ENCODE measurements at regions not wholly inside any gene's neighbourhood (a gene's known extent, or its start where the extent isn't known, plus 50 kb on each side); places are given as distances from the start of the nearest gene placed in this dataset.
"Not testable (repeated sequence)": the region's sequence is repeated elsewhere in the genome, so short reads cannot be mapped to it uniquely, and the experiment has no call there.

GRCh38 chr15:66974131-66974530 lies 91.3 kb upstream of the SMAD3 start:
- not testable (repeated sequence) for TF ChIP-seq NEUROD1 (IDR thresholded peaks at IDR 0.05; ENCODE audit: borderline replicate concordance, low read depth, low read length, partially characterized antibody); ZBTB49 (CRISPR knock-in tag; IDR thresholded peaks at IDR 0.05; ENCODE audit: borderline replicate concordance); FOXM1 (IDR thresholded peaks at IDR 0.05; ENCODE audit: low read depth); FOXM1 (CRISPR knock-in tag; IDR thresholded peaks at IDR 0.05; ENCODE audit: low read depth); MXI1 (IDR thresholded peaks at IDR 0.05; ENCODE audit: low read depth, low read length); MLX (CRISPR knock-in tag; conservative IDR thresholded peaks at IDR 0.05); NFYB (IDR thresholded peaks at IDR 0.05; ENCODE audit: extremely low read depth, insufficient read length); EZH2 (IDR thresholded peaks at IDR 0.05; ENCODE audit: borderline replicate concordance, low read depth, low read length); SMAD3 (CRISPR knock-in tag; conservative IDR thresholded peaks at IDR 0.05); ATF2 (CRISPR knock-in tag; IDR thresholded peaks at IDR 0.05); YBX1 (IDR thresholded peaks at IDR 0.05); NFIC (IDR thresholded peaks at IDR 0.05); ELK3 (CRISPR knock-in tag; IDR thresholded peaks at IDR 0.05)
- TF ChIP-seq, protein P1, sequence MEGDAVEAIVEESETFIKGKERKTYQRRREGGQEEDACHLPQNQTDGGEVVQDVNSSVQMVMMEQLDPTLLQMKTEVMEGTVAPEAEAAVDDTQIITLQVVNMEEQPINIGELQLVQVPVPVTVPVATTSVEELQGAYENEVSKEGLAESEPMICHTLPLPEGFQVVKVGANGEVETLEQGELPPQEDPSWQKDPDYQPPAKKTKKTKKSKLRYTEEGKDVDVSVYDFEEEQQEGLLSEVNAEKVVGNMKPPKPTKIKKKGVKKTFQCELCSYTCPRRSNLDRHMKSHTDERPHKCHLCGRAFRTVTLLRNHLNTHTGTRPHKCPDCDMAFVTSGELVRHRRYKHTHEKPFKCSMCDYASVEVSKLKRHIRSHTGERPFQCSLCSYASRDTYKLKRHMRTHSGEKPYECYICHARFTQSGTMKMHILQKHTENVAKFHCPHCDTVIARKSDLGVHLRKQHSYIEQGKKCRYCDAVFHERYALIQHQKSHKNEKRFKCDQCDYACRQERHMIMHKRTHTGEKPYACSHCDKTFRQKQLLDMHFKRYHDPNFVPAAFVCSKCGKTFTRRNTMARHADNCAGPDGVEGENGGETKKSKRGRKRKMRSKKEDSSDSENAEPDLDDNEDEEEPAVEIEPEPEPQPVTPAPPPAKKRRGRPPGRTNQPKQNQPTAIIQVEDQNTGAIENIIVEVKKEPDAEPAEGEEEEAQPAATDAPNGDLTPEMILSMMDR (IDR thresholded peaks at IDR 0.05 in 2 of 3, conservative IDR thresholded peaks at IDR 0.05 in 1 of 3; ENCODE audit: insufficient read depth in 2 of 3, low read depth in 1 of 3, low read length in 3 of 3) = not testable (repeated sequence)
